ENCODE measurements at regions not wholly inside any gene's neighbourhood (a gene's known extent, or its start where the extent isn't known, plus 50 kb on each side); places are given as distances from the start of the nearest gene placed in this dataset.
A peak's percentile ranks its signal among the peaks of the same experiment; 100 is the strongest.

GRCh38 chr1:79264975-79265818 is 258.7 kb upstream of the ADGRL4 start:
- peak; percentile 69 for DNase-seq (ENCODE audit: low read depth, low spot score)

GRCh38 chr1:79264285-79264684 is 257.8 kb upstream of the ADGRL4 start:
- no peak overlapping the region for H3K9ac ChIP-seq (ENCODE audit: insufficient read length)
- DNase-seq (ENCODE audit: low read depth, low spot score), result no peak
- TF ChIP-seq POLR2AphosphoS5 (IDR thresholded peaks at IDR 0.05; ENCODE audit: borderline replicate concordance, low read depth, low read length) (no peak), FOXP2 (optimal IDR thresholded peaks at IDR 0.05; ENCODE audit: control extremely low read depth, extremely low read length, insufficient read depth) (no peak), EZH2 (IDR thresholded peaks at IDR 0.05) (no peak)
- H3K36me3 ChIP-seq (ENCODE audit: insufficient read depth, low read length), result no peaks in the 10 kb centered on the region
- H3K4me3 ChIP-seq, result peak overlapping the region; percentile 46; the same call in 1 of the 2 replicates
- H3K27ac ChIP-seq, result peak overlapping the region; percentile 93
- no peaks in the 10 kb centered on the region for H3K9me3 ChIP-seq (ENCODE audit: low read depth, low read length)

More at GRCh38 chr1:79264975-79265818, 258.7 kb upstream of the ADGRL4 start:
- Histone ChIP-seq H3K27ac (peak overlapping the region; percentile 93), H3K9ac (ENCODE audit: insufficient read length) (peak overlapping the region; percentile 56), H3K4me3 (peak overlapping the region; percentile 46), H3K9me3 (ENCODE audit: low read depth, low read length) (no peaks in the 10 kb centered on the region), H3K36me3 (ENCODE audit: insufficient read depth, low read length) (no peaks in the 10 kb centered on the region)
- TF ChIP-seq POLR2AphosphoS5 (IDR thresholded peaks at IDR 0.05; ENCODE audit: borderline replicate concordance, low read depth, low read length) (no peak), EZH2 (IDR thresholded peaks at IDR 0.05) (no peak), FOXP2 (optimal IDR thresholded peaks at IDR 0.05; ENCODE audit: control extremely low read depth, extremely low read length, insufficient read depth) (no peak)

- Histone ChIP-seq H3K9me3 (ENCODE audit: low read depth, low read length) (no peaks in the 10 kb centered on the region), H3K27ac (0 out of 2 replicates have a peak overlapping the region, but pooled peaks have one; percentile 42), H3K36me3 (ENCODE audit: insufficient read depth, low read length) (no peaks in the 10 kb centered on the region), H3K4me3 (0 out of 2 replicates have a peak overlapping the region, but pooled peaks have one; percentile 9), H3K9ac (ENCODE audit: insufficient read length) (peak overlapping the region; percentile 20)
- DNase-seq (ENCODE audit: low read depth, low spot score), result no peak
- TF ChIP-seq EZH2 (IDR thresholded peaks at IDR 0.05), result no peak
- TF ChIP-seq FOXP2 (optimal IDR thresholded peaks at IDR 0.05; ENCODE audit: control extremely low read depth, extremely low read length, insufficient read depth), result no peak
- TF ChIP-seq POLR2AphosphoS5 (IDR thresholded peaks at IDR 0.05; ENCODE audit: borderline replicate concordance, low read depth, low read length), result no peak
Measured at GRCh38 chr1:79262745-79263258, 256.3 kb upstream of the ADGRL4 start.

GRCh38 chr1:79259390-79260336 is 253.1 kb upstream of the ADGRL4 start:
- peak overlapping the region; percentile 16 for H3K9ac ChIP-seq (ENCODE audit: insufficient read length)
- DNase-seq (ENCODE audit: low read depth, low spot score), result peak; percentile 26

GRCh38 chr1:79255421-79255820 is 248.9 kb upstream of the ADGRL4 start:
- no peak for DNase-seq (ENCODE audit: low read depth, low spot score)
- no peak for TF ChIP-seq EZH2 (IDR thresholded peaks at IDR 0.05)
- no peak for TF ChIP-seq POLR2AphosphoS5 (IDR thresholded peaks at IDR 0.05; ENCODE audit: borderline replicate concordance, low read depth, low read length)
- TF ChIP-seq FOXP2 (optimal IDR thresholded peaks at IDR 0.05; ENCODE audit: control extremely low read depth, extremely low read length, insufficient read depth), result no peak
- H3K27ac ChIP-seq, result no peak overlapping the region
- H3K4me3 ChIP-seq, result no peak overlapping the region
- H3K9me3 ChIP-seq (ENCODE audit: low read depth, low read length), result no peaks in the 10 kb centered on the region
- H3K36me3 ChIP-seq (ENCODE audit: insufficient read depth, low read length), result no peaks in the 10 kb centered on the region
- H3K9ac ChIP-seq (ENCODE audit: insufficient read length), result no peak overlapping the region

More at GRCh38 chr1:79259390-79260336, 253.1 kb upstream of the ADGRL4 start:
- Histone ChIP-seq H3K4me3 (no peak overlapping the region), H3K9me3 (ENCODE audit: low read depth, low read length) (no peaks in the 10 kb centered on the region), H3K36me3 (ENCODE audit: insufficient read depth, low read length) (no peaks in the 10 kb centered on the region), H3K27ac (no peak overlapping the region)
- TF ChIP-seq POLR2AphosphoS5 (IDR thresholded peaks at IDR 0.05; ENCODE audit: borderline replicate concordance, low read depth, low read length) (no peak), FOXP2 (optimal IDR thresholded peaks at IDR 0.05; ENCODE audit: control extremely low read depth, extremely low read length, insufficient read depth) (no peak), EZH2 (IDR thresholded peaks at IDR 0.05) (no peak)

GRCh38 chr1:79252598-79252997 is 246.1 kb upstream of the ADGRL4 start:
- no peak overlapping the region for H3K9ac ChIP-seq (ENCODE audit: insufficient read length)
- H3K9me3 ChIP-seq (ENCODE audit: low read depth, low read length), result no peaks in the 10 kb centered on the region
- no peak overlapping the region for H3K4me3 ChIP-seq
- TF ChIP-seq POLR2AphosphoS5 (IDR thresholded peaks at IDR 0.05; ENCODE audit: borderline replicate concordance, low read depth, low read length) (no peak), EZH2 (IDR thresholded peaks at IDR 0.05) (no peak), FOXP2 (optimal IDR thresholded peaks at IDR 0.05; ENCODE audit: control extremely low read depth, extremely low read length, insufficient read depth) (no peak)
- H3K36me3 ChIP-seq (ENCODE audit: insufficient read depth, low read length), result no peaks in the 10 kb centered on the region
- no peak for DNase-seq (ENCODE audit: low read depth, low spot score)
- H3K27ac ChIP-seq, result no peak overlapping the region

GRCh38 chr1:79239840-79240239 is 233.3 kb upstream of the ADGRL4 start:
- no peaks in the 10 kb centered on the region for H3K9me3 ChIP-seq (ENCODE audit: low read depth, low read length)

More at GRCh38 chr1:79239840-79240239, 233.3 kb upstream of the ADGRL4 start:
- H3K27ac ChIP-seq, result no peak overlapping the region
- TF ChIP-seq POLR2AphosphoS5 (IDR thresholded peaks at IDR 0.05; ENCODE audit: borderline replicate concordance, low read depth, low read length) (no peak), FOXP2 (optimal IDR thresholded peaks at IDR 0.05; ENCODE audit: control extremely low read depth, extremely low read length, insufficient read depth) (no peak), EZH2 (IDR thresholded peaks at IDR 0.05) (no peak)
- no peak for DNase-seq (ENCODE audit: low read depth, low spot score)
- no peak overlapping the region for H3K4me3 ChIP-seq
- H3K36me3 ChIP-seq (ENCODE audit: insufficient read depth, low read length), result no peaks in the 10 kb centered on the region
- no peak overlapping the region for H3K9ac ChIP-seq (ENCODE audit: insufficient read length)

All from SK-N-MC (cell line).